CD4-positive, alpha-beta T cell (primary cell): ENCODE measurements at regions not wholly inside any gene's neighbourhood (a gene's known extent, or its start where the extent isn't known, plus 50 kb on each side); places are given as distances from the start of the nearest gene placed in this dataset.
"Not testable (repeated sequence)": the region's sequence is repeated elsewhere in the genome, so short reads cannot be mapped to it uniquely, and the experiment has no call there.

Experiments used
- ATAC-seq: fragments of 200-7000 bp; cut with Tn5 transposase; one replicate; pipeline ENCODE4 v1.10.0; 2022; ENCODE audit warnings: mild to moderate bottlenecking; ENCODE audit not compliant: poor library complexity
- CTCF ChIA-PET: fragments of 350-600 bp; sonication (Branson Sonifier 250); formaldehyde crosslinking; loops from one replicate; lab custom pipeline; 2021; ENCODE audit warnings: antibody characterized with exemption, inconsistent platforms; lab: Charles Lee
- POLR2A ChIA-PET: fragments of 350-600 bp; sonication (Branson Sonifier 250); formaldehyde crosslinking; loops from one replicate; lab custom pipeline; 2021; ENCODE audit warnings: antibody characterized with exemption, inconsistent platforms; lab: Charles Lee
- DNase-seq, 14 experiments: peaks; one replicate each; pipeline ENCODE4 v3.0.0-alpha.2; 2013 to 2020; ENCODE audit warnings: mixed read lengths in 2 of 14
- H3K27ac ChIP-seq, 2 donors: one replicate each; pipeline versions ENCODE4 v1.5.1 to v1.7.0; 2013; ENCODE audit warnings: low read length in 2 of 2, low read depth in 1 of 2, mild to moderate bottlenecking in 1 of 2
- H3K27me3 ChIP-seq, 2 experiments: 1 replicate in 1 of 2; 2 replicates in 1 of 2; pipeline versions ENCODE4 v1.6.1 to v1.7.0; 2013; ENCODE audit warnings: low read length in 2 of 2, control low read depth in 1 of 2, mild to moderate bottlenecking in 1 of 2, moderate library complexity in 1 of 2; ENCODE audit not compliant: insufficient read depth in 2 of 2, control insufficient read depth in 1 of 2
- H3K36me3 ChIP-seq: one replicate; pipeline ENCODE4 v1.6.1; 2013; ENCODE audit warnings: low read length, control low read depth; ENCODE audit not compliant: insufficient read depth
- H3K4me1 ChIP-seq: one replicate; pipeline ENCODE4 v1.6.1; 2013; ENCODE audit warnings: low read length, control low read depth; ENCODE audit not compliant: insufficient read depth
- H3K4me3 ChIP-seq: one replicate; pipeline ENCODE4 v1.5.1; 2013; ENCODE audit warnings: mild to moderate bottlenecking, low read length, moderate library complexity
- H3K9me3 ChIP-seq, 2 experiments: 1 replicate in 1 of 2; 2 replicates in 1 of 2; pipeline versions ENCODE4 v1.6.1 to v1.7.0; 2013; ENCODE audit warnings: low read length in 2 of 2, mild to moderate bottlenecking in 2 of 2, control low read depth in 1 of 2, moderate library complexity in 1 of 2; ENCODE audit not compliant: control insufficient read depth in 1 of 2, insufficient read depth in 1 of 2
- H3K27ac Mint-ChIP-seq: one replicate; pipeline ENCODE4 v1.8.0; 2020; ENCODE audit warnings: mixed read lengths
- H3K27me3 Mint-ChIP-seq: one replicate; pipeline ENCODE4 v1.8.0; 2021; ENCODE audit warnings: mixed read lengths
- H3K36me3 Mint-ChIP-seq: one replicate; pipeline ENCODE4 v1.8.0; 2021; ENCODE audit warnings: low read depth, mixed read lengths
- H3K4me1 Mint-ChIP-seq: one replicate; pipeline ENCODE4 v1.8.0; 2021; ENCODE audit warnings: low read depth, mixed read lengths
- H3K4me3 Mint-ChIP-seq: one replicate; pipeline ENCODE4 v1.8.0; 2020; ENCODE audit warnings: mild to moderate bottlenecking, mixed read lengths
- H3K9me3 Mint-ChIP-seq: one replicate; pipeline ENCODE4 v1.8.0; 2020; ENCODE audit warnings: mixed read lengths
- intact Hi-C, 2 experiments: fragments of 100-400 bp; cut with DNase I in 1 of 2; cut with micrococcal nuclease in 1 of 2; formaldehyde crosslinking; loops; one replicate each; pipeline versions ENCODE4 v1.15.1 to v1.9.0; 2023 to 2025; cut with DNase I, micrococcal nuclease

DNA sequence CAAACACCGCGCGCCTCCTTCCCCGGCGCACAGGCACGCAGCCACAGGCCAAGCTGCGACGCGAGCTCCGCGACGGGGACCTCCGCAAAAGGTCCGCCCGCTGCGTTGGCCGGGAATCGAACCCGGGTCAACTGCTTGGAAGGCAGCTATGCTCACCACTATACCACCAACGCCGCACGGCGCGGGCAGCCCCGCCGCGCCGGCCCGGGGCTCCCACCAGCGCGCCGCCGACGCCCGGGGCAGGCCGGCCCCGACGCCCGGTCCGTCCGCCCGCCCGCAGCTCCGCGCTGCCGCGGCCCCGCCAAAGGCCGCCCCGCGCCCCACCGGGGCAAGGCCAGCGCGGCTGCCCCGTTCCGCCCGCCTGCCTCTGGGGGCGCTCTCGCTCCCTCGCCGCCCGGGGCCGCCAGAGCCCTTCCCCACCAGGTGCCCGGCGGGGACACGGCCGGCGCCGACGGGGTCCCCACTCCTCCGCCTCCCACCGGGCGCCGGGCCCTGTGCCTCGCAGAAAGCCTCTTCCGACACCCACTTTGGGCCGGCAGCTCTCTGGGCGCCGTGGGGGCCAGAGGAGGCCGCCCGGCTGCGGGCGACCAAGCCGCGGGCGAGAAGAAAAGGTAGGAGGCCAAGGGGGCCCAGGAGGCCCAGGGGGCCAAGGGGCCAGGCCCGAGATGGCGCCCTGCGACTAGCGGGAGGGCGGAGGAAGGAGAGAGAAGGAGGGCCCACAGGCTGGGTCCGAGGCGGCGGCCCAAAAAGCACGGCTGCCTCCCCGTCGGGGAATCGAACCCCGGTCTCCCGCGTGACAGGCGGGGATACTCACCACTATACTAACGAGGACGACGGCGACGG, 50.2 kb upstream of the FCGR2A start:
- H3K4me1 ChIP-seq, H3K4me1 Mint-ChIP-seq, ATAC-seq, H3K4me3 ChIP-seq, H3K36me3 ChIP-seq, H3K27me3 Mint-ChIP-seq, H3K36me3 Mint-ChIP-seq, H3K4me3 Mint-ChIP-seq, H3K27ac Mint-ChIP-seq, POLR2A ChIA-PET, H3K9me3 Mint-ChIP-seq, DNase-seq, CTCF ChIA-PET, intact Hi-C loops, H3K27ac ChIP-seq, H3K27me3 ChIP-seq: not testable (repeated sequence)
- H3K9me3 ChIP-seq: peaks cover 0 to 13% of the 10 kb centered on the region in 2 experiments

DNA sequence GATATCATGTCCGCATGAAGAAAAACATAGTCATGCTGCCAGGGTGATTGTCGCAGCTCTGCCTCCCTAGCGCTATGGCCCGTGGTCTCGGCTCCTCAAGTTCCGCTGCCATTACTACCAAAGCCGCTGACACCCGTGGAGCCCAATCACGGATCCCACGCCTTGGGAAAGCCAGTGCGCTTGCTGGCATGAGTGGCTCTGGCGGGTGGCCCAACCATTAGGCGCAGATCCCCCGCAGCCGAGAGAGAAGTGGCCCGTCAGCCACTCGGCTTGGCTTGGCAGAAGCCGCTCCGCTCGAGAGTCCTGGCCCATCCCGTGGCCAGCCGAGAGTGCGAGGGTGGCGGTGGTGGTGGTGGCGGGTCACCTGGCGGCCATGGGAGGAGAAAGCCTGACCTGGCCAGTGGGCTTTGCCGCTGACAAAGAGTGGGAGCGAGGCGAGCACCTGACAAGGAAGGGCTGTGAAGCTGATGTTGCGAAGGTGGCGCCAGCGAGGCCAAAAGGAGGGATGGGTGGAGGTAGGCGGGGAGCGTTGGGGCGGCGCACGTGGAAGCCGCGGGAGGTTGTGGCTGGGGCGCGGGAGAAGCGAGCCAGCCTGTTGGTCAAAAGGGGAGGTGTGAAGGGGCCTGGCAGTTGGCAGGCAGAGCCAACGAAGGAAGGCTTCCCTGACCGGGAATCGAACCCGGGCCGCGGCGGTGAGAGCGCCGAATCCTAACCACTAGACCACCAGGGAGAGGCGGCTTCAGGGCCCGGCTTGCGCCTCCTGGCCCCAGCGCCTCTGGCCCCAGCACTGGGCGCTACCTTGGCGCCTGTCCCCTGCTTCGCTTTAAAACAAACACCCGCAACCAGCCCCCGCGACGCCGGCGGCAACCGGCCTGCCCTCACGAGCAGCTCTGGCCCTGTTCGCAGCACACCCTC, 51.0 kb upstream of the FCGR2A start:
- intact Hi-C loops, CTCF ChIA-PET, POLR2A ChIA-PET, H3K27me3 Mint-ChIP-seq, H3K27ac ChIP-seq, H3K36me3 ChIP-seq, H3K9me3 Mint-ChIP-seq, H3K4me3 ChIP-seq, H3K9me3 ChIP-seq, H3K4me3 Mint-ChIP-seq, DNase-seq, H3K4me1 ChIP-seq, H3K4me1 Mint-ChIP-seq, H3K27me3 ChIP-seq, H3K27ac Mint-ChIP-seq, H3K36me3 Mint-ChIP-seq: not testable (repeated sequence)
- peak; percentile 40 for ATAC-seq

DNA sequence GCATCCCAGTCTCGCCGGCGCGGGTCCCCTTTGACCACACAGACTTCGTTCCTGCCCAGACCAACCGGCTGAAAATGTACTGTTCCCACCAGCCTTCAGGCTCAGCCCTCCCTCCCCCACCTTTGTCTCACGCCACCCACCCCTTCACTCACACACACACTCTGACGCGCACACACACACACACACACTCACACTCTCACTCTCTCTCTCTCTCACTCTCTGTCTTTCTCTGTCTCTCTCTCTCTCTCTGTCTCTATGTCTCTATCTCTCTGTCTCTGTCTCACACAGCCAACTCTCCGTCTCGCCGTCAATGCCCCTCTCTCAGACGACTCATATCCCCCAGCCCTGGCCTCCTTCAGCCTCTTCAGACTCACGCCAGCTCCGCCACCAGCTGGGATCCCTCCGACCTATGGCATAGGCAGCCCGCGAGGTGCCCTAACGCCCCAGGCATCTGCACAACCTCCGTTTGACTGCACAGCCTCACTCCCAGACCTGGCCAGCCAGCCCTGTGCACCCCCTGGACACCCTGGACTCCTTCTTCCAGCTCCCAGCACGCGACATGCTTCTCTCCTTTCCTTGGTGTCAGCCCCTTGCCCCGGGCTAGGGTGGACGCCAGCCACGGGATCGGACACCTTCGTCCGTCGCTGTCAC, 53.4 kb upstream of the FCGR2A start:
- intact Hi-C loops, H3K36me3 ChIP-seq, ATAC-seq, H3K27ac ChIP-seq, H3K9me3 Mint-ChIP-seq, POLR2A ChIA-PET, H3K9me3 ChIP-seq, H3K4me3 Mint-ChIP-seq, H3K36me3 Mint-ChIP-seq, DNase-seq, H3K27ac Mint-ChIP-seq, H3K4me1 Mint-ChIP-seq, CTCF ChIA-PET, H3K4me3 ChIP-seq, H3K27me3 ChIP-seq, H3K4me1 ChIP-seq, H3K27me3 Mint-ChIP-seq: not testable (repeated sequence)

DNA sequence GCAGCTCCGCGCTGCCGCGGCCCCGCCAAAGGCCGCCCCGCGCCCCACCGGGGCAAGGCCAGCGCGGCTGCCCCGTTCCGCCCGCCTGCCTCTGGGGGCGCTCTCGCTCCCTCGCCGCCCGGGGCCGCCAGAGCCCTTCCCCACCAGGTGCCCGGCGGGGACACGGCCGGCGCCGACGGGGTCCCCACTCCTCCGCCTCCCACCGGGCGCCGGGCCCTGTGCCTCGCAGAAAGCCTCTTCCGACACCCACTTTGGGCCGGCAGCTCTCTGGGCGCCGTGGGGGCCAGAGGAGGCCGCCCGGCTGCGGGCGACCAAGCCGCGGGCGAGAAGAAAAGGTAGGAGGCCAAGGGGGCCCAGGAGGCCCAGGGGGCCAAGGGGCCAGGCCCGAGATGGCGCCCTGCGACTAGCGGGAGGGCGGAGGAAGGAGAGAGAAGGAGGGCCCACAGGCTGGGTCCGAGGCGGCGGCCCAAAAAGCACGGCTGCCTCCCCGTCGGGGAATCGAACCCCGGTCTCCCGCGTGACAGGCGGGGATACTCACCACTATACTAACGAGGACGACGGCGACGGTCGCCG, 57.4 kb upstream of the FCGR2A start:
- DNase-seq, H3K27me3 Mint-ChIP-seq, H3K36me3 ChIP-seq, H3K4me3 ChIP-seq, H3K9me3 Mint-ChIP-seq, CTCF ChIA-PET, H3K27ac ChIP-seq, H3K4me3 Mint-ChIP-seq, H3K27ac Mint-ChIP-seq, H3K4me1 Mint-ChIP-seq, H3K4me1 ChIP-seq, intact Hi-C loops, H3K27me3 ChIP-seq, POLR2A ChIA-PET, H3K36me3 Mint-ChIP-seq, H3K9me3 ChIP-seq: not testable (repeated sequence)
- ATAC-seq: peak; percentile 16

GRCh38 chr1:161447040-161447759, 58.1 kb upstream of the FCGR2A start:
- H3K27ac Mint-ChIP-seq, CTCF ChIA-PET, H3K27me3 ChIP-seq, DNase-seq, ATAC-seq, POLR2A ChIA-PET, H3K4me1 ChIP-seq, H3K36me3 ChIP-seq, H3K4me3 ChIP-seq, H3K4me1 Mint-ChIP-seq, H3K9me3 Mint-ChIP-seq, H3K4me3 Mint-ChIP-seq, intact Hi-C loops, H3K27me3 Mint-ChIP-seq, H3K27ac ChIP-seq, H3K9me3 ChIP-seq, H3K36me3 Mint-ChIP-seq: not testable (repeated sequence)

DNA sequence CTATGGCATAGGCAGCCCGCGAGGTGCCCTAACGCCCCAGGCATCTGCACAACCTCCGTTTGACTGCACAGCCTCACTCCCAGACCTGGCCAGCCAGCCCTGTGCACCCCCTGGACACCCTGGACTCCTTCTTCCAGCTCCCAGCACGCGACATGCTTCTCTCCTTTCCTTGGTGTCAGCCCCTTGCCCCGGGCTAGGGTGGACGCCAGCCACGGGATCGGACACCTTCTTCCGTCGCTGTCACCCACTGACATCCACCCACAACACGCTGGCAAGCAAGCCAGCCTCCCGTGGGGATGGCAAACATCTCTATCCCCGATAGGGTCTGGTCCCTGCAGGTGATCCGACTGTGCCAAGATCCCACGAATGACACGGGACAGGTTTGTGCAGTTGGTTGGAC, 60.5 kb upstream of the FCGR2A start:
- H3K4me1 ChIP-seq, CTCF ChIA-PET, intact Hi-C loops, POLR2A ChIA-PET, H3K27ac Mint-ChIP-seq, H3K27me3 ChIP-seq, H3K36me3 Mint-ChIP-seq, H3K4me3 ChIP-seq, H3K4me1 Mint-ChIP-seq, H3K9me3 Mint-ChIP-seq, ATAC-seq, H3K27ac ChIP-seq, H3K36me3 ChIP-seq, H3K4me3 Mint-ChIP-seq, H3K27me3 Mint-ChIP-seq, H3K9me3 ChIP-seq: not testable (repeated sequence)
- DNase-seq: peak in 2 of 14 experiments; percentile 18 to 44
